ENCODE measurements at regions not wholly inside any gene's neighbourhood (a gene's known extent, or its start where the extent isn't known, plus 50 kb on each side); places are given as distances from the start of the nearest gene placed in this dataset.

DNA sequence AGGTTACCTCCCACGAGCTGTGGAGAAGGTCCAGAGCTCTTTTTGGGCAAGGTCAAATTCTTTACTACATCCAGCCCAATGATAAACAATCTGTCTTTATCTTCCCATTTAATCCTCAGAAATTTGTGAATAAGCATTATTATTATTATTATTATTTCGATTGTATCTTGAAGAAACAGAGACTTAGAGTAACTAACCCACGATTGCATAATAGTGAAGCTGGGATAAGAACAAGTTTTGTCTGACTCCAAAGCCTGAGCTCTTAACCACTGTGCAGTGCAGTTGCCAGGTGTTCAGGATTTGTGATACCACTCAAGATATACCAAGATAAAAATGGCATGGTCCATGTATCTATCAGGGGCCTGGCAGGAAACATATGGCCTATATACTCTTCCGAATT lies 166.5 kb upstream of the LDB2 start:
- TF ChIP-seq, protein P1, sequence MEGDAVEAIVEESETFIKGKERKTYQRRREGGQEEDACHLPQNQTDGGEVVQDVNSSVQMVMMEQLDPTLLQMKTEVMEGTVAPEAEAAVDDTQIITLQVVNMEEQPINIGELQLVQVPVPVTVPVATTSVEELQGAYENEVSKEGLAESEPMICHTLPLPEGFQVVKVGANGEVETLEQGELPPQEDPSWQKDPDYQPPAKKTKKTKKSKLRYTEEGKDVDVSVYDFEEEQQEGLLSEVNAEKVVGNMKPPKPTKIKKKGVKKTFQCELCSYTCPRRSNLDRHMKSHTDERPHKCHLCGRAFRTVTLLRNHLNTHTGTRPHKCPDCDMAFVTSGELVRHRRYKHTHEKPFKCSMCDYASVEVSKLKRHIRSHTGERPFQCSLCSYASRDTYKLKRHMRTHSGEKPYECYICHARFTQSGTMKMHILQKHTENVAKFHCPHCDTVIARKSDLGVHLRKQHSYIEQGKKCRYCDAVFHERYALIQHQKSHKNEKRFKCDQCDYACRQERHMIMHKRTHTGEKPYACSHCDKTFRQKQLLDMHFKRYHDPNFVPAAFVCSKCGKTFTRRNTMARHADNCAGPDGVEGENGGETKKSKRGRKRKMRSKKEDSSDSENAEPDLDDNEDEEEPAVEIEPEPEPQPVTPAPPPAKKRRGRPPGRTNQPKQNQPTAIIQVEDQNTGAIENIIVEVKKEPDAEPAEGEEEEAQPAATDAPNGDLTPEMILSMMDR (conservative IDR thresholded peaks at IDR 0.05; ENCODE audit: low read depth, low read length): no peak
- TF ChIP-seq EZH2 (IDR thresholded peaks at IDR 0.05; ENCODE audit: borderline replicate concordance, low read depth, low read length, poor library complexity, severe bottlenecking): no peak
- H3K36me3 ChIP-seq (ENCODE audit: insufficient read depth, low read length, poor library complexity, severe bottlenecking): no peaks in the 10 kb centered on the region
- ChIA-PET CTCF (no interaction called here), POLR2A (ENCODE audit: low non-redundant PET) (no interaction called here)
- BruUV-seq (replicated peaks): no TSS peak
- H3K27ac ChIP-seq (ENCODE audit: low read depth, low read length, poor library complexity, severe bottlenecking): no peak overlapping the region
- no peak for DNase-seq (ENCODE audit: low spot score)
- no peak overlapping the region for H3K4me3 ChIP-seq (ENCODE audit: low read depth, low read length, poor library complexity, severe bottlenecking)
- intact Hi-C loops (cut with micrococcal nuclease; ENCODE audit: unreplicated experiment): no loop called here
- peaks cover 12% of the 10 kb centered on the region for H3K4me1 ChIP-seq (ENCODE audit: insufficient read depth, low read length, poor library complexity, severe bottlenecking)
- no peaks in the 10 kb centered on the region for H3K27me3 ChIP-seq (replicated peaks; ENCODE audit: insufficient read depth, low read depth, low read length, poor library complexity)
- H3K9me3 ChIP-seq (ENCODE audit: low read depth, low read length, poor library complexity, severe bottlenecking): no peaks in the 10 kb centered on the region

DNA sequence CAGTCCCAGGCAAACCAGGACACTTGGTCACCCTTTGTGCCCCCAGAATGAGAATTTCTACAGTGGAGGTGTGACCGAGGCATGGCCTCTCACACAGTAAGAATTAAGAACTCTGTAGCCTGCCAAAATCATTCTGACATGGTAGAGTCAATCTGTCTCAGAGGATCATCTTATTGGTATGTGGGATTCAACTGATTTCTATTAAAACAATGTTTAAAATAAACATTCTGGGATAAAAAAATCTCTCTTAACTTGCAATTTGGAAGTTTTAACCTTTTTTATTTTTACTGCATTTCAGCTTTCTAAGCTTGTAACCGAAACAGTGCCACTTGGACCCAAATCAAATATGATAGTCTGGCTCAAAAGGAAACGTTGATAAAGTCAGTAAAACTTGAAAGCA lies 165.4 kb upstream of the LDB2 start:
- peaks cover 11% of the 10 kb centered on the region for H3K4me1 ChIP-seq (ENCODE audit: insufficient read depth, low read length, poor library complexity, severe bottlenecking)
- H3K27ac ChIP-seq (ENCODE audit: low read depth, low read length, poor library complexity, severe bottlenecking): no peak overlapping the region
- no peak for DNase-seq (ENCODE audit: low spot score)
- no peak overlapping the region for H3K4me3 ChIP-seq (ENCODE audit: low read depth, low read length, poor library complexity, severe bottlenecking)
- no peaks in the 10 kb centered on the region for H3K9me3 ChIP-seq (ENCODE audit: low read depth, low read length, poor library complexity, severe bottlenecking)
- ChIA-PET CTCF (no interaction called here), POLR2A (ENCODE audit: low non-redundant PET) (interaction anchor here (0.5 kb wide), 1 partner anchor 23 kb away, joined by 6 read pairs; no protein-coding TSS in a partner anchor)
- H3K27me3 ChIP-seq (replicated peaks; ENCODE audit: insufficient read depth, low read depth, low read length, poor library complexity): no peaks in the 10 kb centered on the region
- no peaks in the 10 kb centered on the region for H3K36me3 ChIP-seq (ENCODE audit: insufficient read depth, low read length, poor library complexity, severe bottlenecking)
- no TSS peak for BruUV-seq (replicated peaks)
- no peak for TF ChIP-seq EZH2 (IDR thresholded peaks at IDR 0.05; ENCODE audit: borderline replicate concordance, low read depth, low read length, poor library complexity, severe bottlenecking)
- TF ChIP-seq, protein P1 (conservative IDR thresholded peaks at IDR 0.05; ENCODE audit: low read depth, low read length): no peak
- intact Hi-C loops (cut with micrococcal nuclease; ENCODE audit: unreplicated experiment): no loop called here

DNA sequence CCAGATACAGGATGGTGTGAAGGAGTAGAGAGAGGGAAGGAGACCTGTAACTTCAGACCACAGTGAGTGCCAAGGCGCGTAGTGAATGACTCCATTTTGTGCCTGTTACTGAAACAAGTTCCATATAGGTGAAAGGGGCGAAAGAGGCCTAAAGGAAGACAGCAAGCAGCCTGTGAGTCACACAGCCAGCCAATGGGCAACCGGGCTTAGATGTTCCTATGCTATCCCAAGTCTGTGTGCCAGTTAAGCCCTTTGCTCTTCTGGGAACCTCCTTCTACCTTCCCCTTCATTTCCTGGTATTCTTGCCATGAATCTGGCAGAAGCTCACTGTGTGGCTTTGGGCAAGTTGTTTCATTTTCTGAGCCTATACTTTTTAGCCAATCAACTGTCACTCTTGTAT lies 161.8 kb upstream of the LDB2 start:
- intact Hi-C loops (cut with micrococcal nuclease; ENCODE audit: unreplicated experiment): no loop called here
- ChIA-PET POLR2A (ENCODE audit: low non-redundant PET) (no interaction called here), CTCF (no interaction called here)
- BruUV-seq (replicated peaks): no TSS peak
- Histone ChIP-seq H3K27me3 (replicated peaks; ENCODE audit: insufficient read depth, low read depth, low read length, poor library complexity) (no peaks in the 10 kb centered on the region), H3K4me1 (ENCODE audit: insufficient read depth, low read length, poor library complexity, severe bottlenecking) (peaks cover 15% of the 10 kb centered on the region), H3K4me3 (ENCODE audit: low read depth, low read length, poor library complexity, severe bottlenecking) (no peak overlapping the region), H3K27ac (ENCODE audit: low read depth, low read length, poor library complexity, severe bottlenecking) (no peak overlapping the region), H3K36me3 (ENCODE audit: insufficient read depth, low read length, poor library complexity, severe bottlenecking) (no peaks in the 10 kb centered on the region), H3K9me3 (ENCODE audit: low read depth, low read length, poor library complexity, severe bottlenecking) (no peaks in the 10 kb centered on the region)
- no peak for DNase-seq (ENCODE audit: low spot score)
- TF ChIP-seq, protein P1 (conservative IDR thresholded peaks at IDR 0.05; ENCODE audit: low read depth, low read length): no peak
- TF ChIP-seq EZH2 (IDR thresholded peaks at IDR 0.05; ENCODE audit: borderline replicate concordance, low read depth, low read length, poor library complexity, severe bottlenecking): no peak
